ENCODE measurements at regions not wholly inside any gene's neighbourhood (a gene's known extent, or its start where the extent isn't known, plus 50 kb on each side); places are given as distances from the start of the nearest gene placed in this dataset.

- no peak for TF ChIP-seq EZH2phosphoT487 (IDR thresholded peaks at IDR 0.05; ENCODE audit: low read length)
- TF ChIP-seq, protein P1, sequence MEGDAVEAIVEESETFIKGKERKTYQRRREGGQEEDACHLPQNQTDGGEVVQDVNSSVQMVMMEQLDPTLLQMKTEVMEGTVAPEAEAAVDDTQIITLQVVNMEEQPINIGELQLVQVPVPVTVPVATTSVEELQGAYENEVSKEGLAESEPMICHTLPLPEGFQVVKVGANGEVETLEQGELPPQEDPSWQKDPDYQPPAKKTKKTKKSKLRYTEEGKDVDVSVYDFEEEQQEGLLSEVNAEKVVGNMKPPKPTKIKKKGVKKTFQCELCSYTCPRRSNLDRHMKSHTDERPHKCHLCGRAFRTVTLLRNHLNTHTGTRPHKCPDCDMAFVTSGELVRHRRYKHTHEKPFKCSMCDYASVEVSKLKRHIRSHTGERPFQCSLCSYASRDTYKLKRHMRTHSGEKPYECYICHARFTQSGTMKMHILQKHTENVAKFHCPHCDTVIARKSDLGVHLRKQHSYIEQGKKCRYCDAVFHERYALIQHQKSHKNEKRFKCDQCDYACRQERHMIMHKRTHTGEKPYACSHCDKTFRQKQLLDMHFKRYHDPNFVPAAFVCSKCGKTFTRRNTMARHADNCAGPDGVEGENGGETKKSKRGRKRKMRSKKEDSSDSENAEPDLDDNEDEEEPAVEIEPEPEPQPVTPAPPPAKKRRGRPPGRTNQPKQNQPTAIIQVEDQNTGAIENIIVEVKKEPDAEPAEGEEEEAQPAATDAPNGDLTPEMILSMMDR (IDR thresholded peaks at IDR 0.05; ENCODE audit: low read length), result no peak
Measured at GRCh38 chr11:8805296-8805695, 105.7 kb upstream of the AKIP1 start.
